ENCODE measurements at regions not wholly inside any gene's neighbourhood (a gene's known extent, or its start where the extent isn't known, plus 50 kb on each side); places are given as distances from the start of the nearest gene placed in this dataset.

GRCh38 chr14:54220071-54220703 lies 176.6 kb upstream of the CDKN3 start:
- peak overlapping the region; percentile 83 for H3K4me2 ChIP-seq (ENCODE audit: insufficient read depth, low read length)
- no peaks in the 10 kb centered on the region for H3K9me3 ChIP-seq (ENCODE audit: low read depth, low read length)
- H3K27ac ChIP-seq (ENCODE audit: low read depth, low read length), result no peak overlapping the region
- peak overlapping the region; percentile 93 for H2AFZ ChIP-seq (ENCODE audit: low read length)
- no peaks in the 10 kb centered on the region for H3K79me2 ChIP-seq (ENCODE audit: insufficient read depth, low read length)
- H3K36me3 ChIP-seq (ENCODE audit: insufficient read depth, low read length), result no peaks in the 10 kb centered on the region
- no peak for TF ChIP-seq CTCF (IDR thresholded peaks at IDR 0.05; ENCODE audit: extremely low read depth, low read depth, low read length)
- peak; percentile 75 for DNase-seq (ENCODE audit: insufficient read length, low spot score, missing footprints)
- H3K4me3 ChIP-seq (ENCODE audit: insufficient read depth, low read length), result peak overlapping the region; percentile 68
- peaks cover 5% of the 10 kb centered on the region for H3K4me1 ChIP-seq (ENCODE audit: insufficient read depth, low read length)
- H4K20me1 ChIP-seq (ENCODE audit: insufficient read depth, low read length), result no peaks in the 10 kb centered on the region
- H3K27me3 ChIP-seq (ENCODE audit: insufficient read depth, low read length), result peaks cover 10% of the 10 kb centered on the region

- H3K27ac ChIP-seq (ENCODE audit: low read depth, low read length), result no peak overlapping the region
- peaks cover 5% of the 10 kb centered on the region for H3K4me1 ChIP-seq (ENCODE audit: insufficient read depth, low read length)
- no peaks in the 10 kb centered on the region for H3K79me2 ChIP-seq (ENCODE audit: insufficient read depth, low read length)
- TF ChIP-seq CTCF (IDR thresholded peaks at IDR 0.05; ENCODE audit: extremely low read depth, low read depth, low read length), result no peak
- DNase-seq (ENCODE audit: insufficient read length, low spot score, missing footprints), result peak; percentile 41
- H3K4me2 ChIP-seq (ENCODE audit: insufficient read depth, low read length), result peak overlapping the region; percentile 83
- H4K20me1 ChIP-seq (ENCODE audit: insufficient read depth, low read length), result no peaks in the 10 kb centered on the region
- H3K36me3 ChIP-seq (ENCODE audit: insufficient read depth, low read length), result no peaks in the 10 kb centered on the region
- peak overlapping the region; percentile 68 for H3K4me3 ChIP-seq (ENCODE audit: insufficient read depth, low read length)
- H3K9me3 ChIP-seq (ENCODE audit: low read depth, low read length), result no peaks in the 10 kb centered on the region
- peaks cover 14% of the 10 kb centered on the region for H3K27me3 ChIP-seq (ENCODE audit: insufficient read depth, low read length)
- H2AFZ ChIP-seq (ENCODE audit: low read length), result peak overlapping the region; percentile 93
Observed at GRCh38 chr14:54220704-54221431, 175.9 kb upstream of the CDKN3 start.

GRCh38 chr14:54221432-54221803 lies 175.4 kb upstream of the CDKN3 start:
- no peaks in the 10 kb centered on the region for H3K9me3 ChIP-seq (ENCODE audit: low read depth, low read length)
- peaks cover 5% of the 10 kb centered on the region for H3K4me1 ChIP-seq (ENCODE audit: insufficient read depth, low read length)
- H2AFZ ChIP-seq (ENCODE audit: low read length), result no peak overlapping the region
- H3K79me2 ChIP-seq (ENCODE audit: insufficient read depth, low read length), result no peaks in the 10 kb centered on the region
- no peak overlapping the region for H3K4me2 ChIP-seq (ENCODE audit: insufficient read depth, low read length)
- peak; percentile 58 for DNase-seq (ENCODE audit: insufficient read length, low spot score, missing footprints)
- no peaks in the 10 kb centered on the region for H4K20me1 ChIP-seq (ENCODE audit: insufficient read depth, low read length)
- no peak for TF ChIP-seq CTCF (IDR thresholded peaks at IDR 0.05; ENCODE audit: extremely low read depth, low read depth, low read length)
- no peak overlapping the region for H3K4me3 ChIP-seq (ENCODE audit: insufficient read depth, low read length)
- H3K27ac ChIP-seq (ENCODE audit: low read depth, low read length), result no peak overlapping the region
- no peaks in the 10 kb centered on the region for H3K36me3 ChIP-seq (ENCODE audit: insufficient read depth, low read length)
- peaks cover 14% of the 10 kb centered on the region for H3K27me3 ChIP-seq (ENCODE audit: insufficient read depth, low read length)

GRCh38 chr14:54221971-54222370 lies 174.8 kb upstream of the CDKN3 start:
- H3K27ac ChIP-seq (ENCODE audit: low read depth, low read length), result no peak overlapping the region
- H3K9me3 ChIP-seq (ENCODE audit: low read depth, low read length), result no peaks in the 10 kb centered on the region
- no peak overlapping the region for H2AFZ ChIP-seq (ENCODE audit: low read length)
- no peak for DNase-seq (ENCODE audit: insufficient read length, low spot score, missing footprints)
- no peaks in the 10 kb centered on the region for H4K20me1 ChIP-seq (ENCODE audit: insufficient read depth, low read length)
- H3K4me1 ChIP-seq (ENCODE audit: insufficient read depth, low read length), result peaks cover 5% of the 10 kb centered on the region
- H3K79me2 ChIP-seq (ENCODE audit: insufficient read depth, low read length), result no peaks in the 10 kb centered on the region
- H3K4me3 ChIP-seq (ENCODE audit: insufficient read depth, low read length), result no peak overlapping the region
- H3K36me3 ChIP-seq (ENCODE audit: insufficient read depth, low read length), result no peaks in the 10 kb centered on the region
- H3K27me3 ChIP-seq (ENCODE audit: insufficient read depth, low read length), result peaks cover 14% of the 10 kb centered on the region
- TF ChIP-seq CTCF (IDR thresholded peaks at IDR 0.05; ENCODE audit: extremely low read depth, low read depth, low read length), result no peak
- no peak overlapping the region for H3K4me2 ChIP-seq (ENCODE audit: insufficient read depth, low read length)
